ENCODE measurements at regions not wholly inside any gene's neighbourhood (a gene's known extent, or its start where the extent isn't known, plus 50 kb on each side); places are given as distances from the start of the nearest gene placed in this dataset.

- TF ChIP-seq ZNF274 (IDR thresholded peaks at IDR 0.05; ENCODE audit: low read depth, low read length) (no peak), SUZ12 (IDR thresholded peaks at IDR 0.05; ENCODE audit: extremely low read depth, insufficient read depth, insufficient read length) (no peak)
These were observed 1565.5 kb downstream of the UQCRFS1 start for GRCh38 chr19:27647423-27647822.

Measured in NT2/D1 (cell line).